ENCODE measurements at regions not wholly inside any gene's neighbourhood (a gene's known extent, or its start where the extent isn't known, plus 50 kb on each side); places are given as distances from the start of the nearest gene placed in this dataset.

DNA sequence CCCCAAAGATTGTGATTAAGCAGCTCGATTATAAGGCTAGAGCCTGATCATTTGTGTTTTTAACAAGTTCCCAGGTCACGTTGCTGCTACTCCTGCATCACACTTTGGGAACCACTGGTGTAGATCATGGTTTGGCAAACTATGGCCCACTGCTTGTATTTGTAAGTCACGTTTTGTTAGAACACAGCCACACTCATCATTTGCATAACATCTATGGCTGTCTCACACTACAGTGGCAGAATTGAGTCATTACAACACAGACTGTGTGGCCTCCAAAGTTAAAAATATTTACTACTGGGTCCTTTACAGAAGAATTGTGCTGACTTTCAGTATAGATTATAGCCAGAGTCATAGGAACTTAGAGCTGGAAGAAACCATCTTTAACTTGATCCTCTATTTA, 515.3 kb upstream of the PSMD7 start:
- no peak for FAIRE-seq
- H3K9ac ChIP-seq (ENCODE audit: control insufficient read depth, extremely low read depth, insufficient read depth, low read length): no peak overlapping the region
- dilution Hi-C loops (cut with MboI; ENCODE audit: extremely low pct_ligation_motif_present, low sequenced_read_pairs): no loop called here

DNA sequence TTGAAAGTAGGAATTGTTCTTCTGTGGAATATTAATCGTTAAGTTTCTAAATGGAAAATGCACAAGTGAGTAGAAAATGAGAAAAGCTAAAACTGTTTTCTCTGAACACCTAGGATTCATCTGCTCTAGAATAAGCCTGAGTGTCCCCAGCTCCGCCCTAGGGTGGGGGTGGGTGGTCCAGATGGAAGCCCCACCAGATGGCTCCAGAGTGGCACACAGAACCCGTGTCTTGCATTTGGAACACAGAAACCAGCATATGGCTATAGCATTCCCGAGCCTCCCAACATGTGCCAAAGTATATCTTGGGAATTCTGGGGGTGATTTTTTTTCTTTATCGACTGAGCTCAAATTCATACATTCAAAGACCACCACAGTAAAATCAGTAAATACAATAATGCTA, 517.7 kb upstream of the PSMD7 start:
- Histone ChIP-seq H3K9me3 (ENCODE audit: control insufficient read depth, low read depth, low read length) (no peaks in the 10 kb centered on the region), H3K27ac (ENCODE audit: control insufficient read depth, insufficient read depth, low read length) (no peak overlapping the region), H3K79me2 (ENCODE audit: control insufficient read depth, insufficient read depth, low read length) (no peaks in the 10 kb centered on the region), H2AFZ (ENCODE audit: control insufficient read depth, low read length) (no peak overlapping the region), H3K4me3 (ENCODE audit: control insufficient read depth in 2 of 3, extremely low read depth in 1 of 3, insufficient read depth in 2 of 3, low read depth in 1 of 3, low read length in 3 of 3) (no peak overlapping the region), H3K4me1 (ENCODE audit: control insufficient read depth, extremely low read depth, insufficient read depth, low read length) (no peaks in the 10 kb centered on the region), H3K4me2 (ENCODE audit: control insufficient read depth, extremely low read depth, insufficient read depth, low read depth, low read length) (no peak overlapping the region), H3K9me1 (ENCODE audit: control insufficient read depth, extremely low read depth, insufficient read depth, low read length) (no peaks in the 10 kb centered on the region), H3K36me3 (ENCODE audit: control insufficient read depth in 2 of 2, extremely low read depth in 1 of 2, insufficient read depth in 2 of 2, low read length in 2 of 2) (no peaks in the 10 kb centered on the region), H3K9ac (ENCODE audit: control insufficient read depth, extremely low read depth, insufficient read depth, low read length) (no peak overlapping the region), H4K20me1 (ENCODE audit: control insufficient read depth, extremely low read depth, insufficient read depth, low read length) (no peaks in the 10 kb centered on the region), H3K27me3 (ENCODE audit: control insufficient read depth, extremely low read depth, insufficient read depth, low read length) (no peaks in the 10 kb centered on the region)
- DNase-seq (ENCODE audit: low read depth, low spot score) (no peak), FAIRE-seq (no peak)
- dilution Hi-C loops (cut with MboI; ENCODE audit: extremely low pct_ligation_motif_present, low sequenced_read_pairs): no loop called here
- no peak for TF ChIP-seq EZH2 (IDR thresholded peaks at IDR 0.05; ENCODE audit: low read length)
- no peak for TF ChIP-seq CTCF (optimal IDR thresholded peaks at IDR 0.05 in 1 of 3, IDR thresholded peaks at IDR 0.05 in 1 of 3, conservative IDR thresholded peaks at IDR 0.05 in 1 of 3; ENCODE audit: extremely low read depth in 1 of 3, insufficient read depth in 2 of 3, low read length in 3 of 3)

More for the DNA sequence above, 515.3 kb upstream of the PSMD7 start:
- Histone ChIP-seq H4K20me1 (ENCODE audit: control insufficient read depth, extremely low read depth, insufficient read depth, low read length) (no peaks in the 10 kb centered on the region), H3K79me2 (ENCODE audit: control insufficient read depth, insufficient read depth, low read length) (no peaks in the 10 kb centered on the region), H3K4me2 (ENCODE audit: control insufficient read depth, extremely low read depth, insufficient read depth, low read depth, low read length) (no peak overlapping the region), H3K4me1 (ENCODE audit: control insufficient read depth, extremely low read depth, insufficient read depth, low read length) (no peaks in the 10 kb centered on the region), H3K27me3 (ENCODE audit: control insufficient read depth, extremely low read depth, insufficient read depth, low read length) (no peaks in the 10 kb centered on the region), H3K4me3 (ENCODE audit: control insufficient read depth in 2 of 3, extremely low read depth in 1 of 3, insufficient read depth in 2 of 3, low read depth in 1 of 3, low read length in 3 of 3) (no peak overlapping the region), H2AFZ (ENCODE audit: control insufficient read depth, low read length) (no peak overlapping the region), H3K27ac (ENCODE audit: control insufficient read depth, insufficient read depth, low read length) (no peak overlapping the region), H3K9me3 (ENCODE audit: control insufficient read depth, low read depth, low read length) (no peaks in the 10 kb centered on the region), H3K9me1 (ENCODE audit: control insufficient read depth, extremely low read depth, insufficient read depth, low read length) (no peaks in the 10 kb centered on the region), H3K36me3 (ENCODE audit: control insufficient read depth in 2 of 2, extremely low read depth in 1 of 2, insufficient read depth in 2 of 2, low read length in 2 of 2) (no peaks in the 10 kb centered on the region)
- no peak for DNase-seq (ENCODE audit: low read depth, low spot score)
- TF ChIP-seq CTCF (optimal IDR thresholded peaks at IDR 0.05 in 1 of 3, IDR thresholded peaks at IDR 0.05 in 1 of 3, conservative IDR thresholded peaks at IDR 0.05 in 1 of 3; ENCODE audit: extremely low read depth in 1 of 3, insufficient read depth in 2 of 3, low read length in 3 of 3): no peak
- no peak for TF ChIP-seq EZH2 (IDR thresholded peaks at IDR 0.05; ENCODE audit: low read length)

Data from keratinocyte (primary cell).